H1 (cell line): ENCODE measurements at regions not wholly inside any gene's neighbourhood (a gene's known extent, or its start where the extent isn't known, plus 50 kb on each side); places are given as distances from the start of the nearest gene placed in this dataset.

Experiments used
- CTCF ChIA-PET: fragments of 300-600 bp; sonication (Branson Sonifier 250); formaldehyde crosslinking; loops from one replicate; lab custom pipeline; 2021; ENCODE audit not compliant: partially characterized antibody; lab: Charles Lee
- POLR2A ChIA-PET: fragments of 300-600 bp; sonication (Branson Sonifier 250); formaldehyde crosslinking; loops from one replicate; lab custom pipeline; 2021; ENCODE audit warnings: inconsistent platforms; ENCODE audit not compliant: partially characterized antibody; lab: Charles Lee
- DNase-seq, 2 experiments: peaks; one replicate each; pipeline versions ENCODE4 v3.0.0 to v3.0.0-alpha.2; 2010 to 2022; ENCODE audit warnings: low spot score in 2 of 2, low read depth in 1 of 2, mixed read lengths in 1 of 2
- FAIRE-seq: peaks from 2 replicates; lab custom pipeline; 2011; peaks lifted over from hg19 to GRCh38; lab: Jason Lieb, UNC
- H2AFZ ChIP-seq: 2 replicates; pipeline ENCODE4 v1.8.1; 2012; ENCODE audit warnings: low read length, inconsistent platforms
- H2AK5ac ChIP-seq: 2 replicates; pipeline ENCODE4 v1.6.1; 2013; ENCODE audit warnings: low read depth, low read length
- H2BK120ac ChIP-seq: replicated peaks from 2 replicates; pipeline ENCODE3; 2013; ENCODE audit warnings: low read depth, low read length, inconsistent platforms
- H2BK12ac ChIP-seq: 2 replicates; pipeline ENCODE4 v1.6.1; 2013; ENCODE audit warnings: low read depth, low read length
- H2BK15ac ChIP-seq: 2 replicates; pipeline ENCODE4 v1.6.1; 2013; ENCODE audit warnings: low read length
- H2BK20ac ChIP-seq: 2 replicates; pipeline ENCODE4 v1.6.1; 2013; ENCODE audit warnings: low read length
- H2BK5ac ChIP-seq: 2 replicates; pipeline ENCODE4 v1.6.1; 2013; ENCODE audit warnings: low read depth, low read length
- H3K14ac ChIP-seq: 2 replicates; pipeline ENCODE4 v1.6.1; 2013; ENCODE audit warnings: inconsistent platforms; ENCODE audit not compliant: insufficient read length
- H3K18ac ChIP-seq: 2 replicates; pipeline ENCODE4 v1.6.1; 2013; ENCODE audit warnings: low read length; ENCODE audit errors: extremely low read depth
- H3K23ac ChIP-seq: 2 replicates; pipeline ENCODE4 v1.6.1; 2013; ENCODE audit warnings: inconsistent platforms; ENCODE audit not compliant: insufficient read length
- H3K23me2 ChIP-seq: 2 replicates; pipeline ENCODE4 v1.6.1; 2013; ENCODE audit warnings: low read depth, low read length
- H3K27ac ChIP-seq: 2 replicates; pipeline ENCODE4 v1.6.1; 2011; ENCODE audit warnings: low read depth, low read length, inconsistent platforms
- H3K27me3 ChIP-seq, 4 experiments: replicated peaks in 1 of 4; 1 replicate in 1 of 4; 2 replicates in 3 of 4; pipeline versions ENCODE4 v1.6.1 to v1.8.1; 2011 to 2013; ENCODE audit warnings: low read length in 3 of 4, mild to moderate bottlenecking in 3 of 4, inconsistent platforms in 2 of 4, mixed read lengths in 2 of 4, moderate library complexity in 1 of 4; ENCODE audit not compliant: control insufficient read depth in 3 of 4, insufficient read depth in 3 of 4; ENCODE audit errors: extremely low read depth in 1 of 4
- H3K36me3 ChIP-seq, 4 experiments: 2 replicates each; pipeline versions ENCODE4 v1.6.1 to v1.8.1; 2011 to 2013; ENCODE audit warnings: mild to moderate bottlenecking in 4 of 4, low read length in 3 of 4, moderate library complexity in 2 of 4, control low read depth in 1 of 4, inconsistent platforms in 1 of 4; ENCODE audit not compliant: insufficient read depth in 4 of 4, control insufficient read depth in 2 of 4
- H3K4ac ChIP-seq: replicated peaks from 2 replicates; pipeline ENCODE3; 2013; ENCODE audit warnings: low read length, low read depth, mixed read lengths, inconsistent platforms; ENCODE audit not compliant: insufficient read length
- H3K4me1 ChIP-seq, 4 experiments: replicated peaks in 1 of 4; 1 replicate in 1 of 4; 2 replicates in 3 of 4; pipeline versions ENCODE4 v1.6.1 to v1.8.1; 2011 to 2013; ENCODE audit warnings: low read length in 3 of 4, inconsistent platforms in 2 of 4, mixed read lengths in 1 of 4; ENCODE audit not compliant: insufficient read depth in 4 of 4, control insufficient read depth in 3 of 4
- H3K4me2 ChIP-seq, 2 experiments: 2 replicates each; pipeline versions ENCODE4 v1.6.1 to v1.8.1; 2011 to 2013; ENCODE audit warnings: low read depth in 2 of 2, low read length in 2 of 2, control low read depth in 1 of 2, inconsistent platforms in 1 of 2, mild to moderate bottlenecking in 1 of 2; ENCODE audit not compliant: insufficient read depth in 1 of 2
- H3K4me3 ChIP-seq, 4 experiments: fragments of 200-600, 300-600 bp in 1 of 4; sonication (generic), shearing (Covaris generic), sonication (Bioruptor Twin) in 1 of 4; 2 replicates each; pipeline versions ENCODE4 v1.5.1 to v1.8.1; 2011 to 2016; ENCODE audit warnings: low read length in 4 of 4, low read depth in 3 of 4, control low read depth in 2 of 4, inconsistent platforms in 2 of 4, mild to moderate bottlenecking in 2 of 4, mixed read lengths in 1 of 4, moderate library complexity in 1 of 4; ENCODE audit not compliant: insufficient read depth in 2 of 4; ENCODE audit errors: extremely low read depth in 1 of 4
- H3K56ac ChIP-seq: replicated peaks from 2 replicates; pipeline ENCODE3; 2013; ENCODE audit warnings: low read depth, mild to moderate bottlenecking, mixed read lengths, low read length, inconsistent platforms; ENCODE audit not compliant: insufficient read length
- H3K79me1 ChIP-seq: 2 replicates; pipeline ENCODE4 v1.6.1; 2013; ENCODE audit warnings: low read depth, low read length, control low read depth
- H3K79me2 ChIP-seq, 2 experiments: 2 replicates each; pipeline versions ENCODE4 v1.6.1 to v1.8.1; 2012 to 2013; ENCODE audit warnings: low read length in 2 of 2, mild to moderate bottlenecking in 2 of 2, inconsistent platforms in 1 of 2; ENCODE audit not compliant: insufficient read depth in 2 of 2, control insufficient read depth in 1 of 2
- H3K9ac ChIP-seq, 4 experiments: replicated peaks in 1 of 4; 1 replicate in 1 of 4; 2 replicates in 3 of 4; pipeline versions ENCODE4 v1.6.1 to v1.8.1; 2011 to 2013; ENCODE audit warnings: low read depth in 3 of 4, low read length in 3 of 4, control low read depth in 2 of 4, mild to moderate bottlenecking in 2 of 4, moderate library complexity in 2 of 4, inconsistent platforms in 1 of 4; ENCODE audit errors: extremely low read depth in 1 of 4
- H3K9me3 ChIP-seq, 2 experiments: 2 replicates each; pipeline versions ENCODE4 v1.6.1 to v1.8.1; 2012 to 2013; ENCODE audit warnings: mild to moderate bottlenecking in 2 of 2, moderate library complexity in 2 of 2, control low read depth in 1 of 2, inconsistent platforms in 1 of 2, low read depth in 1 of 2, low read length in 1 of 2, mixed read lengths in 1 of 2; ENCODE audit not compliant: insufficient read depth in 2 of 2
- H4K20me1 ChIP-seq, 2 experiments: replicated peaks in 1 of 2; 2 replicates each; pipeline versions ENCODE3 to v1.8.1; 2011 to 2013; ENCODE audit warnings: inconsistent platforms in 2 of 2, low read length in 2 of 2, mild to moderate bottlenecking in 1 of 2; ENCODE audit not compliant: insufficient read depth in 2 of 2, control insufficient read depth in 1 of 2
- H4K5ac ChIP-seq: 2 replicates; pipeline ENCODE4 v1.6.1; 2013; ENCODE audit warnings: low read length, low read depth, mixed read lengths, inconsistent platforms; ENCODE audit not compliant: insufficient read length
- H4K8ac ChIP-seq: 2 replicates; pipeline ENCODE4 v1.8.0; 2013; ENCODE audit warnings: mild to moderate bottlenecking, moderate library complexity, low read length, inconsistent platforms; ENCODE audit not compliant: insufficient read depth; ENCODE audit errors: extremely low read depth
- H4K91ac ChIP-seq: replicated peaks from 2 replicates; pipeline ENCODE3; 2013; ENCODE audit warnings: low read length, mixed read lengths, inconsistent platforms; ENCODE audit not compliant: insufficient read length
- CEBPB ChIP-seq: IDR thresholded peaks from 2 replicates; pipeline ENCODE4 v1.6.1; 2012; ENCODE audit warnings: low read depth, low read length
- CHD1 ChIP-seq: IDR thresholded peaks from 2 replicates; pipeline ENCODE4 v1.6.1; 2012; ENCODE audit warnings: low read depth, low read length, improper control_type of control experiment
- CTBP2 ChIP-seq: IDR thresholded peaks from 2 replicates; pipeline ENCODE4 v1.7.0; 2011; ENCODE audit warnings: borderline replicate concordance, mild to moderate bottlenecking, moderate library complexity, mixed read lengths, low read length; ENCODE audit not compliant: insufficient read depth, insufficient read length
- FOSL1 ChIP-seq: IDR thresholded peaks from 2 replicates; pipeline ENCODE4 v1.6.1; 2011; ENCODE audit warnings: mild to moderate bottlenecking, low read depth, low read length, moderate library complexity; ENCODE audit not compliant: insufficient read depth
- MAFK ChIP-seq: IDR thresholded peaks from 2 replicates; pipeline ENCODE4 v1.6.1; 2012; ENCODE audit warnings: low read depth, mild to moderate bottlenecking, improper control_type of control experiment, low read length
- NRF1 ChIP-seq: IDR thresholded peaks from 2 replicates; pipeline ENCODE4 v1.6.1; 2011; ENCODE audit warnings: mild to moderate bottlenecking, low read depth, low read length, improper control_type of control experiment
- POLR2AphosphoS5 ChIP-seq: IDR thresholded peaks from 2 replicates; pipeline ENCODE4 v1.6.1; 2011; ENCODE audit warnings: low read depth, low read length
- RFX5 ChIP-seq: IDR thresholded peaks from 2 replicates; pipeline ENCODE4 v1.6.1; 2011; ENCODE audit warnings: low read depth, low read length, improper control_type of control experiment, borderline replicate concordance
- SAP30 ChIP-seq: fragments of 300-600 bp; sonication (generic); IDR thresholded peaks from 2 replicates; pipeline ENCODE4 v1.7.1; 2012; ENCODE audit warnings: low read length, moderate library complexity, mild to moderate bottlenecking, inconsistent platforms; ENCODE audit not compliant: insufficient read depth, insufficient replicate concordance
- SUZ12 ChIP-seq: fragments of 200-600 bp; sonication (generic); IDR thresholded peaks from 2 replicates; pipeline ENCODE4 v1.6.1; 2012; ENCODE audit warnings: mild to moderate bottlenecking, inconsistent platforms, low read length, moderate library complexity, mixed read lengths
- WGBS, 2 experiments: shearing (Covaris generic) in 1 of 2; methylation state at CpG; one replicate each; pipeline versions ENCODE4 v1.1.6 to v1.1.7; 2013 to 2015; ENCODE audit warnings: low lambda C conversion rate in 2 of 2, mixed read lengths in 2 of 2, inconsistent platforms in 1 of 2, low coverage in 1 of 2, missing lambda C conversion rate in 1 of 2; ENCODE audit not compliant: insufficient replicate concordance in 2 of 2, insufficient coverage in 1 of 2, insufficient read length in 1 of 2; ENCODE audit errors: extremely low coverage in 1 of 2, missing lambda C conversion rate in 1 of 2; 5-methylcytosine and 5-hydroxymethylcytosine counted together
- TF ChIP-seq, protein P1 (sequence below), 3 experiments: IDR thresholded peaks; 1 replicate in 2 of 3; 2 replicates in 1 of 3; pipeline versions ENCODE4 v1.5.1 to v1.6.1; 2011; ENCODE audit warnings: low read length in 3 of 3, mild to moderate bottlenecking in 3 of 3, inconsistent platforms in 2 of 3, low read depth in 1 of 3, moderate library complexity in 1 of 3; ENCODE audit not compliant: insufficient read depth in 1 of 3; ENCODE audit errors: control extremely low read depth in 1 of 3
- TF ChIP-seq, protein P2 (sequence below): IDR thresholded peaks from 2 replicates; pipeline ENCODE4 v1.6.1; 2011; ENCODE audit warnings: low read depth, mild to moderate bottlenecking, low read length; ENCODE audit not compliant: insufficient read depth

DNA sequence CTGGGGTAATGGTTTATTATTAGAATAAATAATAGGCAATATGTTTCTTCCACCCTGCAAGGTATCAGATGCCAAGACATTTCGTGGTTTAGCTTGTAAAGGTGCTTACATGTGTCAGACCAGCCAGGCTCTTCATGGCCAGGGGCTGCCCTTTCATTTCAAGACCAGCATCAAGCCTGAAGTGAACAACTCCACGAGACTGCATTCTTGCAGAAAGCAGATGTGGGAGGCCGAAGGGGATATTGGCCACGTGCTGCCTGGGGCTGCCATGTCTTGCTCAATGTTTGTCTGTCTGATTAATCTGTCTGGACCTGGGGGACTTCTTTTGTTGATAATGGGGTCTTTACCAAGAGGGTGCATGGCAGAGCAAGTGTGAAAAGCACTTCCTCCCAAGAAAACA lies 294.2 kb upstream of the RBFOX1 start:
- Histone ChIP-seq H2BK15ac (no peak overlapping the region), H4K91ac (no peak overlapping the region), H2BK12ac (no peak overlapping the region), H3K18ac (no peak overlapping the region), H2BK20ac (no peak overlapping the region), H3K4ac (no peak overlapping the region), H3K9me3 (no peaks in the 10 kb centered on the region), H4K5ac (no peak overlapping the region), H3K4me1 (peaks cover 0 to 2% (median 0%) of the 10 kb centered on the region in 4 experiments; a peak in 2 of 7 replicates), H3K36me3 (no peaks in the 10 kb centered on the region), H3K56ac (no peak overlapping the region), H3K4me3 (no peak overlapping the region), H3K23me2 (no peaks in the 10 kb centered on the region), H4K8ac (no peak overlapping the region), H2BK5ac (no peak overlapping the region), H2AFZ (no peak overlapping the region), H2BK120ac (no peak overlapping the region), H3K9ac (no peak overlapping the region), H3K79me2 (no peaks in the 10 kb centered on the region), H3K23ac (no peak overlapping the region), H3K27me3 (no peaks in the 10 kb centered on the region), H3K14ac (no peak overlapping the region), H3K27ac (no peak overlapping the region), H3K4me2 (no peak overlapping the region), H4K20me1 (no peaks in the 10 kb centered on the region), H2AK5ac (no peak overlapping the region), H3K79me1 (no peaks in the 10 kb centered on the region)
- FAIRE-seq (no peak), DNase-seq (no peak)
- WGBS, 2 experiments = 82% methylated on average over 4 of the region's 4 CpGs; no CpG with 5 or more reads in 1 of the 2 experiments
- CTCF ChIA-PET = interaction anchor here (0.9 to 1.0 kb wide), 2 partner anchors 13 to 68 kb away, joined by 3 read pairs; no protein-coding TSS in a partner anchor
- POLR2A ChIA-PET = no interaction called here
- TF ChIP-seq, protein P1, sequence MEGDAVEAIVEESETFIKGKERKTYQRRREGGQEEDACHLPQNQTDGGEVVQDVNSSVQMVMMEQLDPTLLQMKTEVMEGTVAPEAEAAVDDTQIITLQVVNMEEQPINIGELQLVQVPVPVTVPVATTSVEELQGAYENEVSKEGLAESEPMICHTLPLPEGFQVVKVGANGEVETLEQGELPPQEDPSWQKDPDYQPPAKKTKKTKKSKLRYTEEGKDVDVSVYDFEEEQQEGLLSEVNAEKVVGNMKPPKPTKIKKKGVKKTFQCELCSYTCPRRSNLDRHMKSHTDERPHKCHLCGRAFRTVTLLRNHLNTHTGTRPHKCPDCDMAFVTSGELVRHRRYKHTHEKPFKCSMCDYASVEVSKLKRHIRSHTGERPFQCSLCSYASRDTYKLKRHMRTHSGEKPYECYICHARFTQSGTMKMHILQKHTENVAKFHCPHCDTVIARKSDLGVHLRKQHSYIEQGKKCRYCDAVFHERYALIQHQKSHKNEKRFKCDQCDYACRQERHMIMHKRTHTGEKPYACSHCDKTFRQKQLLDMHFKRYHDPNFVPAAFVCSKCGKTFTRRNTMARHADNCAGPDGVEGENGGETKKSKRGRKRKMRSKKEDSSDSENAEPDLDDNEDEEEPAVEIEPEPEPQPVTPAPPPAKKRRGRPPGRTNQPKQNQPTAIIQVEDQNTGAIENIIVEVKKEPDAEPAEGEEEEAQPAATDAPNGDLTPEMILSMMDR (IDR thresholded peaks at IDR 0.05; ENCODE audit: control extremely low read depth in 1 of 3, insufficient read depth in 1 of 3, low read depth in 1 of 3, low read length in 3 of 3) = no peak
- TF ChIP-seq NRF1 (no peak), SAP30 (no peak), RFX5 (no peak), CTBP2 (no peak), MAFK (no peak), FOSL1 (no peak), CEBPB (no peak), POLR2AphosphoS5 (no peak), SUZ12 (no peak), CHD1 (no peak)
- TF ChIP-seq, protein P2, sequence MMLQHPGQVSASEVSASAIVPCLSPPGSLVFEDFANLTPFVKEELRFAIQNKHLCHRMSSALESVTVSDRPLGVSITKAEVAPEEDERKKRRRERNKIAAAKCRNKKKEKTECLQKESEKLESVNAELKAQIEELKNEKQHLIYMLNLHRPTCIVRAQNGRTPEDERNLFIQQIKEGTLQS = no peak
